ENCODE measurements at regions not wholly inside any gene's neighbourhood (a gene's known extent, or its start where the extent isn't known, plus 50 kb on each side); places are given as distances from the start of the nearest gene placed in this dataset.
"Not testable (repeated sequence)": the region's sequence is repeated elsewhere in the genome, so short reads cannot be mapped to it uniquely, and the experiment has no call there.

GRCh38 chr3:34669490-34669889 is 871.1 kb downstream of the PDCD6IP start:
- Histone ChIP-seq H3K4me3 (ENCODE audit: low read length) (no peak overlapping the region), H3K36me3 (ENCODE audit: insufficient read depth, low read length) (no peaks in the 10 kb centered on the region), H3K27me3 (ENCODE audit: insufficient read depth, low read length) (no peaks in the 10 kb centered on the region), H2AFZ (ENCODE audit: low read depth, low read length) (no peak overlapping the region), H3K9me3 (ENCODE audit: low read length) (no peaks in the 10 kb centered on the region), H3K4me1 (ENCODE audit: insufficient read depth, low read length) (no peaks in the 10 kb centered on the region)

- Histone ChIP-seq H2AFZ (ENCODE audit: low read depth, low read length) (no peak overlapping the region), H3K36me3 (ENCODE audit: insufficient read depth, low read length) (no peaks in the 10 kb centered on the region), H3K27me3 (ENCODE audit: insufficient read depth, low read length) (no peaks in the 10 kb centered on the region), H3K9me3 (ENCODE audit: low read length) (no peaks in the 10 kb centered on the region), H3K4me3 (ENCODE audit: low read length) (no peak overlapping the region), H3K4me1 (ENCODE audit: insufficient read depth, low read length) (no peaks in the 10 kb centered on the region)
Observed at GRCh38 chr3:34675383-34676120, 877.1 kb downstream of the PDCD6IP start.

- Histone ChIP-seq H3K4me1 (ENCODE audit: insufficient read depth, low read length) (no peaks in the 10 kb centered on the region), H3K27me3 (ENCODE audit: insufficient read depth, low read length) (no peaks in the 10 kb centered on the region), H3K9me3 (ENCODE audit: low read length) (no peaks in the 10 kb centered on the region), H3K36me3 (ENCODE audit: insufficient read depth, low read length) (no peaks in the 10 kb centered on the region), H3K4me3 (ENCODE audit: low read length) (no peak overlapping the region), H2AFZ (ENCODE audit: low read depth, low read length) (no peak overlapping the region)
Observed at GRCh38 chr3:34676436-34676835, 878.0 kb downstream of the PDCD6IP start.

- no peaks in the 10 kb centered on the region for H3K9me3 ChIP-seq (ENCODE audit: low read length)
Observed at GRCh38 chr3:34678575-34678974, 880.1 kb downstream of the PDCD6IP start.

GRCh38 chr3:34679055-34679454 is 880.6 kb downstream of the PDCD6IP start:
- H3K27me3 ChIP-seq (ENCODE audit: insufficient read depth, low read length); H2AFZ ChIP-seq (ENCODE audit: low read depth, low read length); H3K9me3 ChIP-seq (ENCODE audit: low read length); H3K4me1 ChIP-seq (ENCODE audit: insufficient read depth, low read length); H3K36me3 ChIP-seq (ENCODE audit: insufficient read depth, low read length); H3K4me3 ChIP-seq (ENCODE audit: low read length): not testable (repeated sequence)

More at GRCh38 chr3:34678575-34678974, 880.1 kb downstream of the PDCD6IP start:
- Histone ChIP-seq H3K27me3 (ENCODE audit: insufficient read depth, low read length) (no peaks in the 10 kb centered on the region), H3K4me1 (ENCODE audit: insufficient read depth, low read length) (no peaks in the 10 kb centered on the region), H3K4me3 (ENCODE audit: low read length) (no peak overlapping the region), H2AFZ (ENCODE audit: low read depth, low read length) (no peak overlapping the region), H3K36me3 (ENCODE audit: insufficient read depth, low read length) (no peaks in the 10 kb centered on the region)

GRCh38 chr3:34683851-34684250 is 885.4 kb downstream of the PDCD6IP start:
- Histone ChIP-seq H3K4me3 (ENCODE audit: low read length) (no peak overlapping the region), H2AFZ (ENCODE audit: low read depth, low read length) (no peak overlapping the region), H3K9me3 (ENCODE audit: low read length) (no peaks in the 10 kb centered on the region), H3K4me1 (ENCODE audit: insufficient read depth, low read length) (no peaks in the 10 kb centered on the region), H3K27me3 (ENCODE audit: insufficient read depth, low read length) (no peaks in the 10 kb centered on the region), H3K36me3 (ENCODE audit: insufficient read depth, low read length) (no peaks in the 10 kb centered on the region)

GRCh38 chr3:34686541-34686940 is 888.1 kb downstream of the PDCD6IP start:
- Histone ChIP-seq H2AFZ (ENCODE audit: low read depth, low read length) (no peak overlapping the region), H3K9me3 (ENCODE audit: low read length) (no peaks in the 10 kb centered on the region), H3K4me3 (ENCODE audit: low read length) (no peak overlapping the region), H3K36me3 (ENCODE audit: insufficient read depth, low read length) (no peaks in the 10 kb centered on the region), H3K4me1 (ENCODE audit: insufficient read depth, low read length) (no peaks in the 10 kb centered on the region), H3K27me3 (ENCODE audit: insufficient read depth, low read length) (no peaks in the 10 kb centered on the region)

- H3K9me3 ChIP-seq (ENCODE audit: low read length), result no peaks in the 10 kb centered on the region
- H3K4me1 ChIP-seq (ENCODE audit: insufficient read depth, low read length), result no peaks in the 10 kb centered on the region
- no peak overlapping the region for H3K4me3 ChIP-seq (ENCODE audit: low read length)
- H3K36me3 ChIP-seq (ENCODE audit: insufficient read depth, low read length), result no peaks in the 10 kb centered on the region
- H3K27me3 ChIP-seq (ENCODE audit: insufficient read depth, low read length), result no peaks in the 10 kb centered on the region
- no peak overlapping the region for H2AFZ ChIP-seq (ENCODE audit: low read depth, low read length)
Observed at GRCh38 chr3:34687671-34688070, 889.2 kb downstream of the PDCD6IP start.

- Histone ChIP-seq H3K36me3 (ENCODE audit: insufficient read depth, low read length) (no peaks in the 10 kb centered on the region), H3K27me3 (ENCODE audit: insufficient read depth, low read length) (no peaks in the 10 kb centered on the region), H3K4me1 (ENCODE audit: insufficient read depth, low read length) (no peaks in the 10 kb centered on the region), H2AFZ (ENCODE audit: low read depth, low read length) (no peak overlapping the region), H3K9me3 (ENCODE audit: low read length) (no peaks in the 10 kb centered on the region), H3K4me3 (ENCODE audit: low read length) (no peak overlapping the region)
Observed at GRCh38 chr3:34696831-34697230, 898.4 kb downstream of the PDCD6IP start.

- H3K4me3 ChIP-seq (ENCODE audit: low read length), result no peak overlapping the region
- H3K9me3 ChIP-seq (ENCODE audit: low read length), result no peaks in the 10 kb centered on the region
- no peak overlapping the region for H2AFZ ChIP-seq (ENCODE audit: low read depth, low read length)
- H3K4me1 ChIP-seq (ENCODE audit: insufficient read depth, low read length), result no peaks in the 10 kb centered on the region
- no peaks in the 10 kb centered on the region for H3K27me3 ChIP-seq (ENCODE audit: insufficient read depth, low read length)
- H3K36me3 ChIP-seq (ENCODE audit: insufficient read depth, low read length), result no peaks in the 10 kb centered on the region
Observed at GRCh38 chr3:34703053-34703452, 904.6 kb downstream of the PDCD6IP start.

GRCh38 chr3:34724916-34725499 is 914.3 kb upstream of the ARPP21 start:
- Histone ChIP-seq H3K9me3 (ENCODE audit: low read length) (no peaks in the 10 kb centered on the region), H3K4me1 (ENCODE audit: insufficient read depth, low read length) (no peaks in the 10 kb centered on the region), H2AFZ (ENCODE audit: low read depth, low read length) (no peak overlapping the region), H3K36me3 (ENCODE audit: insufficient read depth, low read length) (no peaks in the 10 kb centered on the region), H3K27me3 (ENCODE audit: insufficient read depth, low read length) (no peaks in the 10 kb centered on the region), H3K4me3 (ENCODE audit: low read length) (no peak overlapping the region)

GRCh38 chr3:34725774-34726173 is 913.6 kb upstream of the ARPP21 start:
- Histone ChIP-seq H3K9me3 (ENCODE audit: low read length) (no peaks in the 10 kb centered on the region), H3K4me3 (ENCODE audit: low read length) (no peak overlapping the region), H3K36me3 (ENCODE audit: insufficient read depth, low read length) (no peaks in the 10 kb centered on the region), H2AFZ (ENCODE audit: low read depth, low read length) (no peak overlapping the region), H3K4me1 (ENCODE audit: insufficient read depth, low read length) (no peaks in the 10 kb centered on the region), H3K27me3 (ENCODE audit: insufficient read depth, low read length) (no peaks in the 10 kb centered on the region)

- no peaks in the 10 kb centered on the region for H3K9me3 ChIP-seq (ENCODE audit: low read length)
Observed at GRCh38 chr3:34727700-34728099, 911.6 kb upstream of the ARPP21 start.

GRCh38 chr3:34742151-34742550 is 897.2 kb upstream of the ARPP21 start:
- no peaks in the 10 kb centered on the region for H3K4me1 ChIP-seq (ENCODE audit: insufficient read depth, low read length)

More at GRCh38 chr3:34727700-34728099, 911.6 kb upstream of the ARPP21 start:
- Histone ChIP-seq H3K27me3 (ENCODE audit: insufficient read depth, low read length) (no peaks in the 10 kb centered on the region), H2AFZ (ENCODE audit: low read depth, low read length) (no peak overlapping the region), H3K36me3 (ENCODE audit: insufficient read depth, low read length) (no peaks in the 10 kb centered on the region), H3K4me1 (ENCODE audit: insufficient read depth, low read length) (no peaks in the 10 kb centered on the region), H3K4me3 (ENCODE audit: low read length) (no peak overlapping the region)

More at GRCh38 chr3:34742151-34742550, 897.2 kb upstream of the ARPP21 start:
- no peak overlapping the region for H3K4me3 ChIP-seq (ENCODE audit: low read length)
- H2AFZ ChIP-seq (ENCODE audit: low read depth, low read length), result no peak overlapping the region
- H3K36me3 ChIP-seq (ENCODE audit: insufficient read depth, low read length), result no peaks in the 10 kb centered on the region
- no peaks in the 10 kb centered on the region for H3K9me3 ChIP-seq (ENCODE audit: low read length)
- no peaks in the 10 kb centered on the region for H3K27me3 ChIP-seq (ENCODE audit: insufficient read depth, low read length)

Data from neuron (in vitro differentiated cells).